GM19395 (cell line): ENCODE measurements at regions not wholly inside any gene's neighbourhood (a gene's known extent, or its start where the extent isn't known, plus 50 kb on each side); places are given as distances from the start of the nearest gene placed in this dataset.

ENCODE experiments used
- ATAC-seq: cut with Tn5 transposase; IDR thresholded peaks from one replicate; pipeline ENCODE4 v1.9.1; 2021; ENCODE audit warnings: mild to moderate bottlenecking, moderate library complexity; ENCODE audit not compliant: unreplicated experiment

GRCh38 chr6:95142101-95142500, 435.2 kb upstream of the MANEA start:
- ATAC-seq, result no peak

GRCh38 chr6:95142661-95143335, 434.5 kb upstream of the MANEA start:
- no peak for ATAC-seq

- ATAC-seq, result no peak
Observed at GRCh38 chr6:95143408-95144180, 433.7 kb upstream of the MANEA start.

- ATAC-seq, result no peak
Observed at GRCh38 chr6:95145457-95145856, 431.9 kb upstream of the MANEA start.

GRCh38 chr6:95159557-95159956, 417.8 kb upstream of the MANEA start:
- no peak for ATAC-seq

- no peak for ATAC-seq
Observed at GRCh38 chr6:95169775-95170174, 407.6 kb upstream of the MANEA start.

- ATAC-seq, result no peak
Observed at GRCh38 chr6:95175927-95176675, 401.2 kb upstream of the MANEA start.

- no peak for ATAC-seq
Observed at GRCh38 chr6:95185874-95186273, 391.5 kb upstream of the MANEA start.

- ATAC-seq, result no peak
Observed at GRCh38 chr6:95186710-95187109, 390.6 kb upstream of the MANEA start.

GRCh38 chr6:95197590-95197989, 379.7 kb upstream of the MANEA start:
- no peak for ATAC-seq

GRCh38 chr6:95203153-95203754, 374.1 kb upstream of the MANEA start:
- peak; percentile 95 for ATAC-seq

- ATAC-seq, result no peak
Observed at GRCh38 chr6:95204178-95204577, 373.2 kb upstream of the MANEA start.

GRCh38 chr6:95208621-95209020, 368.7 kb upstream of the MANEA start:
- ATAC-seq, result no peak

- ATAC-seq, result no peak
Observed at GRCh38 chr6:95209074-95209473, 368.3 kb upstream of the MANEA start.

- ATAC-seq, result no peak
Observed at GRCh38 chr6:95216555-95216954, 360.8 kb upstream of the MANEA start.

GRCh38 chr6:95227351-95227750, 350.0 kb upstream of the MANEA start:
- ATAC-seq, result no peak

GRCh38 chr6:95228636-95229035, 348.7 kb upstream of the MANEA start:
- no peak for ATAC-seq

GRCh38 chr6:95230071-95230740, 347.1 kb upstream of the MANEA start:
- ATAC-seq, result no peak

- ATAC-seq, result no peak
Observed at GRCh38 chr6:95231416-95231815, 345.9 kb upstream of the MANEA start.

GRCh38 chr6:95232446-95232845, 344.9 kb upstream of the MANEA start:
- ATAC-seq, result no peak

- ATAC-seq, result no peak
Observed at GRCh38 chr6:95233879-95234278, 343.5 kb upstream of the MANEA start.
